HepG2 (cell line): ENCODE measurements at regions not wholly inside any gene's neighbourhood (a gene's known extent, or its start where the extent isn't known, plus 50 kb on each side); places are given as distances from the start of the nearest gene placed in this dataset.

ENCODE experiments used
- FOXO1 ChIP-seq: sonication (generic); formaldehyde crosslinking; IDR thresholded peaks from 2 replicates; pipeline ENCODE4 v1.4.0; 2020; ENCODE audit warnings: missing genetic modification reagents
- KLF16 ChIP-seq, 2 experiments: sonication (generic) in 1 of 2; formaldehyde crosslinking in 1 of 2; IDR thresholded peaks; 2 replicates each; pipeline versions ENCODE4 v1.6.1 to v1.8.0; 2016 to 2023; ENCODE audit warnings: missing genetic modification reagents in 2 of 2, missing compliant biosample characterization in 1 of 2
- NFIC ChIP-seq: IDR thresholded peaks from 2 replicates; pipeline ENCODE4 v1.6.1; 2012; ENCODE audit warnings: mild to moderate bottlenecking, low read length, inconsistent platforms
- POLR2A ChIP-seq, 2 experiments: IDR thresholded peaks; 2 replicates each; pipeline ENCODE4 v1.6.1; 2011; ENCODE audit warnings: low read depth in 2 of 2, low read length in 2 of 2, mild to moderate bottlenecking in 1 of 2, moderate library complexity in 1 of 2; ENCODE audit not compliant: insufficient read depth in 1 of 2
- POLR2AphosphoS2 ChIP-seq: IDR thresholded peaks from 2 replicates; pipeline ENCODE4 v1.6.1; 2011; ENCODE audit warnings: low read depth, low read length, improper control_type of control experiment
- POLR2G ChIP-seq: fragments of 200-400 bp; formaldehyde crosslinking; IDR thresholded peaks from 2 replicates; pipeline ENCODE4 v1.6.1; 2018; ENCODE audit warnings: mild to moderate bottlenecking, low read depth, low read length, moderate library complexity
- SOX13 ChIP-seq, 3 experiments: fragments of 450-650 bp in 1 of 3; sonication (generic) in 1 of 3; formaldehyde crosslinking in 1 of 3; IDR thresholded peaks in 2 of 3; conservative IDR thresholded peaks in 1 of 3; 2 replicates each; pipeline versions ENCODE4 v1.5.0 to v1.6.1; 2016 to 2020; ENCODE audit warnings: antibody characterized with exemption in 1 of 3, mild to moderate bottlenecking in 1 of 3, missing compliant biosample characterization in 1 of 3, missing genetic modification reagents in 1 of 3, moderate library complexity in 1 of 3
- TEAD3 ChIP-seq: optimal IDR thresholded peaks from 2 replicates; pipeline ENCODE3; 2016; ENCODE audit warnings: borderline replicate concordance
- ZBTB7B ChIP-seq: sonication (generic); formaldehyde crosslinking; IDR thresholded peaks from 2 replicates; pipeline ENCODE4 v1.4.0; 2020; ENCODE audit warnings: missing genetic modification reagents
- ZFP90 ChIP-seq: sonication (generic); formaldehyde crosslinking; IDR thresholded peaks from 2 replicates; pipeline ENCODE4 v1.8.0; 2022; ENCODE audit warnings: missing genetic modification reagents, mild to moderate bottlenecking, inconsistent platforms, borderline replicate concordance
- ZNF274 ChIP-seq: sonication (generic); formaldehyde crosslinking; IDR thresholded peaks from 2 replicates; pipeline ENCODE4 v1.5.1; 2020; ENCODE audit warnings: mild to moderate bottlenecking, missing genetic modification reagents
- ZNF33B ChIP-seq: sonication (generic); formaldehyde crosslinking; IDR thresholded peaks from 2 replicates; pipeline ENCODE4 v1.5.1; 2020; ENCODE audit warnings: mild to moderate bottlenecking, missing genetic modification reagents
- ZNF343 ChIP-seq: sonication (generic); formaldehyde crosslinking; IDR thresholded peaks from 2 replicates; pipeline ENCODE4 v1.4.0; 2020; ENCODE audit warnings: mild to moderate bottlenecking, missing genetic modification reagents
- ZNF567 ChIP-seq: sonication (generic); formaldehyde crosslinking; IDR thresholded peaks from 2 replicates; pipeline ENCODE4 v1.8.1; 2023; ENCODE audit warnings: mild to moderate bottlenecking, missing genetic modification reagents, borderline replicate concordance
- TF ChIP-seq, protein P1 (sequence below): sonication (generic); formaldehyde crosslinking; IDR thresholded peaks from 2 replicates; pipeline ENCODE4; 2020; ENCODE audit warnings: missing genetic modification reagents, mild to moderate bottlenecking, borderline replicate concordance
- TF ChIP-seq, protein P2 (sequence below): sonication (generic); formaldehyde crosslinking; IDR thresholded peaks from 2 replicates; pipeline ENCODE4 v1.5.0; 2020; ENCODE audit warnings: missing genetic modification reagents
- TF ChIP-seq, protein P3 (sequence below): sonication (generic); formaldehyde crosslinking; IDR thresholded peaks from 2 replicates; pipeline ENCODE4 v1.5.1; 2020; ENCODE audit warnings: mild to moderate bottlenecking, missing genetic modification reagents, moderate library complexity
- TF ChIP-seq, protein P4 (sequence below): sonication (generic); formaldehyde crosslinking; IDR thresholded peaks from 2 replicates; pipeline ENCODE4 v1.4.0; 2020; ENCODE audit warnings: low read depth, missing genetic modification reagents

DNA sequence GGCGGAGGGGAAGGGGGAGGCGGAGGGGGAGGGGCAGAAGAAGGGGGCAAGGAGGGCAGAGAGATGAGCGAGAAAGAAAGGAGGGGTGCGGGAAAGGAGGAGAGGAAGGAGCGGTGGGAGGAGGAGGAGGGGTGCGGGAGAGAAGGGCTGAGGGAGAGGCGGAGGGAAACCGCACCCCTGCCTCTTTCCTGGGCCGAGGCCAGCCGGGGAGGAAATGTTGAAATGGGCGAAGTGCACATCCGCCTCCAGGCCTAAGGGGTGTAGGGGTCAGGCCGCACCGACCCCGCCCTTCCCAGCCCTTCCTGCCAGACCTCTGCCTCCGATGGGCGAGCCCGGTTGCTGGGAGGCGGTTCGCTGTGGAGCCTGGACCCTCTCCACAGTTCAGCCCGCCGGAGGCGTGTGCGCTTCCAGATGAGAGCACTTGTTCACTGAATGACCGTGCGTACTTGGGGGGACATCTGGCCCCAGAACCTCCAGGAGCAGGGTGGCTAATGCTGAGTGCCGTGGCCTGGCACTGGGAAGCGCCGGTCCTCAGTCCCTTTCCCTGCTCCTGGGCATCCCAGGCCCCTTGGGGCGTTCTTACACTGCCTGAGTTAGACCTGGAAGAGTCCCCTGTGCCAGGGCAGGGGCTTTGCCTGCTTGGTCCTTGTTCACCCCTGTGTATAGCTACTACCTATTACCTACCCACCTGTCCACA is 110.3 kb upstream of the KLF13 start (continued):
- TF ChIP-seq, protein P1, sequence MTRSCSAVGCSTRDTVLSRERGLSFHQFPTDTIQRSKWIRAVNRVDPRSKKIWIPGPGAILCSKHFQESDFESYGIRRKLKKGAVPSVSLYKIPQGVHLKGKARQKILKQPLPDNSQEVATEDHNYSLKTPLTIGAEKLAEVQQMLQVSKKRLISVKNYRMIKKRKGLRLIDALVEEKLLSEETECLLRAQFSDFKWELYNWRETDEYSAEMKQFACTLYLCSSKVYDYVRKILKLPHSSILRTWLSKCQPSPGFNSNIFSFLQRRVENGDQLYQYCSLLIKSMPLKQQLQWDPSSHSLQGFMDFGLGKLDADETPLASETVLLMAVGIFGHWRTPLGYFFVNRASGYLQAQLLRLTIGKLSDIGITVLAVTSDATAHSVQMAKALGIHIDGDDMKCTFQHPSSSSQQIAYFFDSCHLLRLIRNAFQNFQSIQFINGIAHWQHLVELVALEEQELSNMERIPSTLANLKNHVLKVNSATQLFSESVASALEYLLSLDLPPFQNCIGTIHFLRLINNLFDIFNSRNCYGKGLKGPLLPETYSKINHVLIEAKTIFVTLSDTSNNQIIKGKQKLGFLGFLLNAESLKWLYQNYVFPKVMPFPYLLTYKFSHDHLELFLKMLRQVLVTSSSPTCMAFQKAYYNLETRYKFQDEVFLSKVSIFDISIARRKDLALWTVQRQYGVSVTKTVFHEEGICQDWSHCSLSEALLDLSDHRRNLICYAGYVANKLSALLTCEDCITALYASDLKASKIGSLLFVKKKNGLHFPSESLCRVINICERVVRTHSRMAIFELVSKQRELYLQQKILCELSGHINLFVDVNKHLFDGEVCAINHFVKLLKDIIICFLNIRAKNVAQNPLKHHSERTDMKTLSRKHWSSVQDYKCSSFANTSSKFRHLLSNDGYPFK (CRISPR knock-in tag) = 0 out of 2 replicates have a peak, but pooled peaks have one; percentile 31
- TF ChIP-seq POLR2AphosphoS2 = no peak
- TF ChIP-seq POLR2A (IDR thresholded peaks at IDR 0.05; ENCODE audit: insufficient read depth in 1 of 2, low read depth in 2 of 2, low read length in 2 of 2) = peak; percentile 27 to 63; a peak in 3 of 4 replicates
- peak; percentile 60; the same call in 1 of the 2 replicates for TF ChIP-seq FOXO1 (CRISPR knock-in tag)
- TF ChIP-seq ZNF343 = peak; percentile 22; the same call in 1 of the 2 replicates
- TF ChIP-seq ZNF274 = no peak; the same call in 1 of the 2 replicates
- no peak for TF ChIP-seq NFIC
- TF ChIP-seq ZNF567 (CRISPR knock-in tag) = 0 out of 2 replicates have a peak, but pooled peaks have one; percentile 35
- peak; percentile 69 for TF ChIP-seq POLR2G
- no peak for TF ChIP-seq SOX13 (IDR thresholded peaks at IDR 0.05)
- TF ChIP-seq SOX13 (CRISPR knock-in tag; conservative IDR thresholded peaks at IDR 0.05 in 1 of 2, IDR thresholded peaks at IDR 0.05 in 1 of 2) = peak in 1 of 2 experiments; percentile 51; a peak in 2 of 4 replicates
- TF ChIP-seq, protein P2, sequence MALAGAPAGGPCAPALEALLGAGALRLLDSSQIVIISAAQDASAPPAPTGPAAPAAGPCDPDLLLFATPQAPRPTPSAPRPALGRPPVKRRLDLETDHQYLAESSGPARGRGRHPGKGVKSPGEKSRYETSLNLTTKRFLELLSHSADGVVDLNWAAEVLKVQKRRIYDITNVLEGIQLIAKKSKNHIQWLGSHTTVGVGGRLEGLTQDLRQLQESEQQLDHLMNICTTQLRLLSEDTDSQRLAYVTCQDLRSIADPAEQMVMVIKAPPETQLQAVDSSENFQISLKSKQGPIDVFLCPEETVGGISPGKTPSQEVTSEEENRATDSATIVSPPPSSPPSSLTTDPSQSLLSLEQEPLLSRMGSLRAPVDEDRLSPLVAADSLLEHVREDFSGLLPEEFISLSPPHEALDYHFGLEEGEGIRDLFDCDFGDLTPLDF (CRISPR knock-in tag) = no peak
- TF ChIP-seq ZBTB7B = peak; percentile 56; the same call in 1 of the 2 replicates
- TF ChIP-seq, protein P3, sequence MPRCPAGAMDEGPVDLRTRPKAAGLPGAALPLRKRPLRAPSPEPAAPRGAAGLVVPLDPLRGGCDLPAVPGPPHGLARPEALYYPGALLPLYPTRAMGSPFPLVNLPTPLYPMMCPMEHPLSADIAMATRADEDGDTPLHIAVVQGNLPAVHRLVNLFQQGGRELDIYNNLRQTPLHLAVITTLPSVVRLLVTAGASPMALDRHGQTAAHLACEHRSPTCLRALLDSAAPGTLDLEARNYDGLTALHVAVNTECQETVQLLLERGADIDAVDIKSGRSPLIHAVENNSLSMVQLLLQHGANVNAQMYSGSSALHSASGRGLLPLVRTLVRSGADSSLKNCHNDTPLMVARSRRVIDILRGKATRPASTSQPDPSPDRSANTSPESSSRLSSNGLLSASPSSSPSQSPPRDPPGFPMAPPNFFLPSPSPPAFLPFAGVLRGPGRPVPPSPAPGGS (CRISPR knock-in tag) = no peak
- TF ChIP-seq KLF16 (CRISPR knock-in tag; IDR thresholded peaks at IDR 0.05) = peak in 1 of 2 experiments; percentile 52; a peak in 1 of 4 replicates
- TF ChIP-seq ZNF33B (CRISPR knock-in tag) = no peak
- no peak for TF ChIP-seq ZFP90 (CRISPR knock-in tag)
- TF ChIP-seq, protein P4, sequence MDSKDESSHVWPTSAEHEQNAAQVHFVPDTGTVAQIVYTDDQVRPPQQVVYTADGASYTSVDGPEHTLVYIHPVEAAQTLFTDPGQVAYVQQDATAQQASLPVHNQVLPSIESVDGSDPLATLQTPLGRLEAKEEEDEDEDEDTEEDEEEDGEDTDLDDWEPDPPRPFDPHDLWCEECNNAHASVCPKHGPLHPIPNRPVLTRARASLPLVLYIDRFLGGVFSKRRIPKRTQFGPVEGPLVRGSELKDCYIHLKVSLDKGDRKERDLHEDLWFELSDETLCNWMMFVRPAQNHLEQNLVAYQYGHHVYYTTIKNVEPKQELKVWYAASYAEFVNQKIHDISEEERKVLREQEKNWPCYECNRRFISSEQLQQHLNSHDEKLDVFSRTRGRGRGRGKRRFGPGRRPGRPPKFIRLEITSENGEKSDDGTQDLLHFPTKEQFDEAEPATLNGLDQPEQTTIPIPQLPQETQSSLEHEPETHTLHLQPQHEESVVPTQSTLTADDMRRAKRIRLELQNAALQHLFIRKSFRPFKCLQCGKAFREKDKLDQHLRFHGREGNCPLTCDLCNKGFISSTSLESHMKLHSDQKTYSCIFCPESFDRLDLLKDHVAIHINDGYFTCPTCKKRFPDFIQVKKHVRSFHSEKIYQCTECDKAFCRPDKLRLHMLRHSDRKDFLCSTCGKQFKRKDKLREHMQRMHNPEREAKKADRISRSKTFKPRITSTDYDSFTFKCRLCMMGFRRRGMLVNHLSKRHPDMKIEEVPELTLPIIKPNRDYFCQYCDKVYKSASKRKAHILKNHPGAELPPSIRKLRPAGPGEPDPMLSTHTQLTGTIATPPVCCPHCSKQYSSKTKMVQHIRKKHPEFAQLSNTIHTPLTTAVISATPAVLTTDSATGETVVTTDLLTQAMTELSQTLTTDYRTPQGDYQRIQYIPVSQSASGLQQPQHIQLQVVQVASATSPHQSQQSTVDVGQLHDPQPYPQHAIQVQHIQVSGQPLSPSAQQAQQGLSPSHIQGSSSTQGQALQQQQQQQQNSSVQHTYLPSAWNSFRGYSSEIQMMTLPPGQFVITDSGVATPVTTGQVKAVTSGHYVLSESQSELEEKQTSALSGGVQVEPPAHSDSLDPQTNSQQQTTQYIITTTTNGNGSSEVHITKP (CRISPR knock-in tag) = peak; percentile 78; the same call in 1 of the 2 replicates
- TF ChIP-seq TEAD3 (CRISPR knock-in tag) = peak; percentile 45
